HG03280 (cell line): ENCODE measurements at regions not wholly inside any gene's neighbourhood (a gene's known extent, or its start where the extent isn't known, plus 50 kb on each side); places are given as distances from the start of the nearest gene placed in this dataset.

ENCODE experiments used
- ATAC-seq: cut with Tn5 transposase; IDR thresholded peaks from one replicate; pipeline ENCODE4 v1.9.1; 2021; ENCODE audit warnings: mild to moderate bottlenecking, moderate library complexity; ENCODE audit not compliant: unreplicated experiment

- no peak for ATAC-seq
These were observed 327.6 kb downstream of the FGF9 start for GRCh38 chr13:21998279-21998990.

GRCh38 chr13:21999666-22000065 is 328.8 kb downstream of the FGF9 start:
- ATAC-seq: no peak

GRCh38 chr13:22000191-22000590 is 329.3 kb downstream of the FGF9 start:
- no peak for ATAC-seq

GRCh38 chr13:22001336-22001735 is 330.5 kb downstream of the FGF9 start:
- no peak for ATAC-seq

- no peak for ATAC-seq
These were observed 332.0 kb downstream of the FGF9 start for GRCh38 chr13:22002893-22003292.

GRCh38 chr13:22009500-22009899 is 338.6 kb downstream of the FGF9 start:
- no peak for ATAC-seq

GRCh38 chr13:22009937-22010336 is 339.1 kb downstream of the FGF9 start:
- no peak for ATAC-seq

- no peak for ATAC-seq
These were observed 341.8 kb downstream of the FGF9 start for GRCh38 chr13:22012686-22013085.

GRCh38 chr13:22014469-22014868 is 343.6 kb downstream of the FGF9 start:
- no peak for ATAC-seq

- ATAC-seq: peak; percentile 76
These were observed 346.4 kb downstream of the FGF9 start for GRCh38 chr13:22017226-22017625.

- ATAC-seq: no peak
These were observed 347.4 kb downstream of the FGF9 start for GRCh38 chr13:22018076-22018835.

- ATAC-seq: no peak
These were observed 347.9 kb downstream of the FGF9 start for GRCh38 chr13:22018836-22019210.

GRCh38 chr13:22024381-22024994 is 353.6 kb downstream of the FGF9 start:
- no peak for ATAC-seq

- ATAC-seq: no peak
These were observed 356.7 kb downstream of the FGF9 start for GRCh38 chr13:22027566-22027965.

- no peak for ATAC-seq
These were observed 358.0 kb downstream of the FGF9 start for GRCh38 chr13:22028831-22029230.

GRCh38 chr13:22030321-22030720 is 359.4 kb downstream of the FGF9 start:
- no peak for ATAC-seq

- no peak for ATAC-seq
These were observed 360.9 kb downstream of the FGF9 start for GRCh38 chr13:22031702-22032286.

- no peak for ATAC-seq
These were observed 362.0 kb downstream of the FGF9 start for GRCh38 chr13:22032905-22033304.

GRCh38 chr13:22039961-22040360 is 369.1 kb downstream of the FGF9 start:
- ATAC-seq: no peak

- ATAC-seq: no peak
These were observed 370.0 kb downstream of the FGF9 start for GRCh38 chr13:22040810-22041364.

- no peak for ATAC-seq
These were observed 370.9 kb downstream of the FGF9 start for GRCh38 chr13:22041741-22042140.
